Panc1 (cell line): ENCODE measurements at regions not wholly inside any gene's neighbourhood (a gene's known extent, or its start where the extent isn't known, plus 50 kb on each side); places are given as distances from the start of the nearest gene placed in this dataset.

ENCODE experiments used
- ATAC-seq: fragments of 200-7000 bp; cut with Tn5 transposase; 2 replicates; pipeline ENCODE4 v1.9.1; 2020; ENCODE audit warnings: mild to moderate bottlenecking, moderate library complexity
- BruUV-seq: library from RNA; stranded (reverse); fragments of 400-500 nt; replicated peaks from 2 replicates; lab custom pipeline; 2021; lab: Mats Ljungman, UMichigan
- CTCF ChIA-PET: fragments of 300-600 bp; sonication (Branson Sonifier 250); formaldehyde crosslinking; loops from one replicate; lab custom pipeline; 2022; ENCODE audit warnings: antibody characterized with exemption; lab: Charles Lee
- POLR2A ChIA-PET: fragments of 300-600 bp; sonication (Branson Sonifier 250); formaldehyde crosslinking; loops from one replicate; lab custom pipeline; 2022; ENCODE audit warnings: antibody characterized with exemption; lab: Charles Lee
- DNase-seq: peaks from one replicate; pipeline ENCODE4 v3.0.0-alpha.2; 2010; ENCODE audit warnings: low read depth, low spot score
- H3K27ac ChIP-seq: 2 replicates; pipeline ENCODE4 v1.5.1; 2011; ENCODE audit warnings: mild to moderate bottlenecking, low read length, inconsistent platforms
- H3K27me3 ChIP-seq: fragments of 200-500 bp; sonication (Bioruptor generic); 2 replicates; pipeline ENCODE4 v1.6.0; 2014; ENCODE audit warnings: low read length, inconsistent platforms; ENCODE audit not compliant: control insufficient read depth, insufficient read depth
- H3K36me3 ChIP-seq: fragments of 200-500 bp; sonication (Bioruptor generic); 2 replicates; pipeline ENCODE4 v1.5.1; 2014; ENCODE audit warnings: inconsistent platforms, mild to moderate bottlenecking, low read length, moderate library complexity; ENCODE audit not compliant: control insufficient read depth, insufficient read depth
- H3K4me1 ChIP-seq: 2 replicates; pipeline ENCODE4 v1.5.1; 2011; ENCODE audit warnings: inconsistent platforms, mild to moderate bottlenecking, low read length, moderate library complexity; ENCODE audit not compliant: control insufficient read depth, insufficient read depth
- H3K4me3 ChIP-seq, 2 experiments: 2 replicates each; pipeline ENCODE4 v1.5.1; 2011 to 2012; ENCODE audit warnings: low read depth in 2 of 2, low read length in 2 of 2, mild to moderate bottlenecking in 2 of 2, inconsistent platforms in 1 of 2, moderate library complexity in 1 of 2
- H3K9me3 ChIP-seq: fragments of 200-500 bp; sonication (Bioruptor generic); 2 replicates; pipeline ENCODE4 v1.5.1; 2014; ENCODE audit warnings: low read depth, mild to moderate bottlenecking, inconsistent platforms, low read length, moderate library complexity; ENCODE audit not compliant: control insufficient read depth, insufficient read depth
- CTCF ChIP-seq: fragments of 450-650 bp; IDR thresholded peaks from 2 replicates; pipeline ENCODE4 v1.5.1; 2017; ENCODE audit warnings: mild to moderate bottlenecking
- POLR2AphosphoS5 ChIP-seq: IDR thresholded peaks from 2 replicates; pipeline ENCODE4 v1.6.1; 2012; ENCODE audit warnings: mild to moderate bottlenecking, low read depth, low read length, moderate library complexity
- REST ChIP-seq, 2 experiments: IDR thresholded peaks; 2 replicates each; pipeline ENCODE4 v1.6.1; 2011 to 2012; ENCODE audit warnings: low read depth in 2 of 2, control low read depth in 1 of 2, low read length in 1 of 2, mild to moderate bottlenecking in 1 of 2, moderate library complexity in 1 of 2; ENCODE audit not compliant: insufficient read depth in 1 of 2
- SIN3A ChIP-seq: IDR thresholded peaks from 2 replicates; pipeline ENCODE4 v1.6.1; 2012; ENCODE audit warnings: low read depth, mild to moderate bottlenecking, low read length, moderate library complexity, borderline replicate concordance; ENCODE audit not compliant: insufficient read depth
- TCF7L2 ChIP-seq: IDR thresholded peaks from 2 replicates; pipeline ENCODE4 v1.6.1; 2011; ENCODE audit warnings: mild to moderate bottlenecking, low read depth, low read length, inconsistent platforms
- in situ Hi-C: cut with HindIII; loops from 2 replicates; pipeline ENCODE4 v1.10.0; 2016; ENCODE audit warnings: low sequenced_read_pairs, low pct_unique_long_range_greater_than_20kb
- intact Hi-C: fragments of 100-400 bp; cut with micrococcal nuclease; formaldehyde crosslinking; loops from one replicate; pipeline ENCODE4 v1.10.0; 2022; ENCODE audit not compliant: unreplicated experiment

GRCh38 chr4:108372681-108373080, 203.9 kb upstream of the LEF1 start:
- BruUV-seq, result no TSS peak
- ATAC-seq (no peak), DNase-seq (no peak)
- Histone ChIP-seq H3K4me1 (no peaks in the 10 kb centered on the region), H3K27ac (no peak overlapping the region), H3K9me3 (no peaks in the 10 kb centered on the region), H3K4me3 (no peak overlapping the region), H3K36me3 (no peaks in the 10 kb centered on the region), H3K27me3 (peaks cover 2% of the 10 kb centered on the region)
- POLR2A ChIA-PET, result no interaction called here
- TF ChIP-seq CTCF (no peak), REST (IDR thresholded peaks at IDR 0.05; ENCODE audit: insufficient read depth in 1 of 2, low read depth in 2 of 2, low read length in 1 of 2) (no peak), TCF7L2 (no peak), SIN3A (no peak), POLR2AphosphoS5 (no peak)
- in situ Hi-C loops (no loop called here), intact Hi-C loops (no loop called here)
- CTCF ChIA-PET, result no interaction called here

GRCh38 chr4:108371282-108371681, 202.6 kb upstream of the LEF1 start:
- H3K4me3 ChIP-seq, result no peak overlapping the region
- no peaks in the 10 kb centered on the region for H3K4me1 ChIP-seq
- no peaks in the 10 kb centered on the region for H3K9me3 ChIP-seq
- ATAC-seq (no peak), DNase-seq (no peak)
- intact Hi-C loops, result no loop called here
- CTCF ChIA-PET, result no interaction called here
- H3K36me3 ChIP-seq, result no peaks in the 10 kb centered on the region
- no TSS peak for BruUV-seq
- H3K27me3 ChIP-seq, result peaks cover 2% of the 10 kb centered on the region
- H3K27ac ChIP-seq, result no peak overlapping the region
- POLR2A ChIA-PET, result no interaction called here
- in situ Hi-C loops, result no loop called here
- no peak for TF ChIP-seq REST (IDR thresholded peaks at IDR 0.05; ENCODE audit: insufficient read depth in 1 of 2, low read depth in 2 of 2, low read length in 1 of 2)
- TF ChIP-seq TCF7L2, result no peak
- no peak for TF ChIP-seq SIN3A
